ENCODE measurements at regions not wholly inside any gene's neighbourhood (a gene's known extent, or its start where the extent isn't known, plus 50 kb on each side); places are given as distances from the start of the nearest gene placed in this dataset.

GRCh38 chr15:38182900-38183299 is 69.7 kb upstream of the SPRED1 start:
- 73 to 78% methylated on average over 2 to 3 of the region's 3 CpGs for WGBS, 2 donors (ENCODE audit: low coverage in 1 of 2)
- intact Hi-C loops (cut with DNase I; ENCODE audit: low total_unique reads), result no loop called here
- no peaks in the 10 kb centered on the region for H3K9me3 ChIP-seq
- H3K36me3 ChIP-seq, result no peaks in the 10 kb centered on the region
- no peaks in the 10 kb centered on the region for H3K4me1 ChIP-seq
- no peaks in the 10 kb centered on the region for H3K27me3 ChIP-seq
- DNase-seq, result no peak
- no peak overlapping the region for H3K4me3 ChIP-seq
- in situ Hi-C loops (cut with MboI; ENCODE audit: low pct_ligation_motif_present in 1 of 4, low pct_unique_long_range_greater_than_20kb in 1 of 4, low sequenced_read_pairs in 3 of 4), result no loop called here
- no peak for TF ChIP-seq CTCF (IDR thresholded peaks at IDR 0.05)
- TF ChIP-seq POLR2A (IDR thresholded peaks at IDR 0.05), result no peak
- no peak for TF ChIP-seq POLR2AphosphoS5 (IDR thresholded peaks at IDR 0.05)
- TF ChIP-seq EP300 (IDR thresholded peaks at IDR 0.05; ENCODE audit: low read depth), result no peak
- H3K27ac ChIP-seq, result no peak overlapping the region

GRCh38 chr15:38186507-38186906 is 66.1 kb upstream of the SPRED1 start:
- no peak for DNase-seq
- Histone ChIP-seq H3K4me3 (no peak overlapping the region), H3K36me3 (no peaks in the 10 kb centered on the region), H3K27me3 (no peaks in the 10 kb centered on the region), H3K27ac (no peak overlapping the region), H3K4me1 (no peaks in the 10 kb centered on the region), H3K9me3 (no peaks in the 10 kb centered on the region)
- intact Hi-C loops (cut with DNase I; ENCODE audit: low total_unique reads) (no loop called here), in situ Hi-C loops (cut with MboI; ENCODE audit: low pct_ligation_motif_present in 1 of 4, low pct_unique_long_range_greater_than_20kb in 1 of 4, low sequenced_read_pairs in 3 of 4) (no loop called here)
- 84 to 86% methylated on average over 3 of the region's 3 CpGs for WGBS, 2 donors (ENCODE audit: low coverage in 1 of 2)
- no peak for TF ChIP-seq POLR2AphosphoS5 (IDR thresholded peaks at IDR 0.05)
- no peak for TF ChIP-seq EP300 (IDR thresholded peaks at IDR 0.05; ENCODE audit: low read depth)
- no peak for TF ChIP-seq POLR2A (IDR thresholded peaks at IDR 0.05)
- TF ChIP-seq CTCF (IDR thresholded peaks at IDR 0.05), result no peak

- no peaks in the 10 kb centered on the region for H3K27me3 ChIP-seq
- intact Hi-C loops (cut with DNase I; ENCODE audit: low total_unique reads), result no loop called here
- no peaks in the 10 kb centered on the region for H3K4me1 ChIP-seq
- H3K36me3 ChIP-seq, result no peaks in the 10 kb centered on the region
- DNase-seq, result no peak
- H3K4me3 ChIP-seq, result no peak overlapping the region
- TF ChIP-seq EP300 (IDR thresholded peaks at IDR 0.05; ENCODE audit: low read depth) (no peak), CTCF (IDR thresholded peaks at IDR 0.05) (no peak), POLR2AphosphoS5 (IDR thresholded peaks at IDR 0.05) (no peak), POLR2A (IDR thresholded peaks at IDR 0.05) (no peak)
- in situ Hi-C loops (cut with MboI; ENCODE audit: low pct_ligation_motif_present in 1 of 4, low pct_unique_long_range_greater_than_20kb in 1 of 4, low sequenced_read_pairs in 3 of 4), result no loop called here
- H3K27ac ChIP-seq, result no peak overlapping the region
- no peaks in the 10 kb centered on the region for H3K9me3 ChIP-seq
- 72 to 85% methylated on average over 7 of the region's 7 CpGs for WGBS, 2 donors (ENCODE audit: low coverage in 1 of 2)
These were observed 64.9 kb upstream of the SPRED1 start for GRCh38 chr15:38187630-38188313.

- WGBS, 2 donors (ENCODE audit: low coverage in 1 of 2), result 71 to 80% methylated on average over 5 of the region's 5 CpGs
- Histone ChIP-seq H3K27me3 (no peaks in the 10 kb centered on the region), H3K4me1 (no peaks in the 10 kb centered on the region), H3K9me3 (no peaks in the 10 kb centered on the region), H3K4me3 (no peak overlapping the region), H3K36me3 (no peaks in the 10 kb centered on the region), H3K27ac (no peak overlapping the region)
- DNase-seq, result no peak
- intact Hi-C loops (cut with DNase I; ENCODE audit: low total_unique reads), result no loop called here
- TF ChIP-seq POLR2AphosphoS5 (IDR thresholded peaks at IDR 0.05), result no peak
- TF ChIP-seq EP300 (IDR thresholded peaks at IDR 0.05; ENCODE audit: low read depth), result no peak
- TF ChIP-seq POLR2A (IDR thresholded peaks at IDR 0.05), result no peak
- no peak for TF ChIP-seq CTCF (IDR thresholded peaks at IDR 0.05)
- in situ Hi-C loops (cut with MboI; ENCODE audit: low pct_ligation_motif_present in 1 of 4, low pct_unique_long_range_greater_than_20kb in 1 of 4, low sequenced_read_pairs in 3 of 4), result no loop called here
These were observed 62.9 kb upstream of the SPRED1 start for GRCh38 chr15:38189671-38190295.

Measured in transverse colon (tissue), 4 donors.